Adrenal gland (tissue), 9 donors: ENCODE measurements at regions not wholly inside any gene's neighbourhood (a gene's known extent, or its start where the extent isn't known, plus 50 kb on each side); places are given as distances from the start of the nearest gene placed in this dataset.

Experiments used
- DNase-seq, 7 donors: peaks; one replicate each; pipeline ENCODE4 v3.0.0-alpha.2; 2019 to 2020
- H3K27ac ChIP-seq, 5 donors: fragments of 200-600 bp; sonication (generic) in 4 of 5; 1 replicate in 3 of 5; 2 replicates in 2 of 5; pipeline versions ENCODE4 v1.5.1 to v1.8.0; 2016 to 2020; ENCODE audit warnings: mild to moderate bottlenecking in 1 of 5
- H3K27me3 ChIP-seq: fragments of 200-600 bp; 2 replicates; pipeline ENCODE4 v1.8.0; 2021
- H3K36me3 ChIP-seq, 2 donors: fragments of 200-600 bp; replicated peaks in 1 of 2; 1 replicate in 1 of 2; 2 replicates in 1 of 2; pipeline versions ENCODE4 v1.5.1 to v1.8.0; 2018 to 2022
- H3K4me1 ChIP-seq, 2 donors: fragments of 200-600 bp; replicated peaks in 1 of 2; 1 replicate in 1 of 2; 2 replicates in 1 of 2; pipeline versions ENCODE4 v1.5.1 to v1.8.0; 2018 to 2021
- H3K4me3 ChIP-seq, 4 donors: fragments of 200-600 bp; sonication (generic) in 3 of 4; one replicate each; pipeline ENCODE4 v1.5.1; 2016 to 2018
- H3K9me3 ChIP-seq, 3 donors: fragments of 200-600 bp; sonication (generic) in 1 of 3; replicated peaks in 1 of 3; 1 replicate in 2 of 3; 2 replicates in 1 of 3; pipeline versions ENCODE4 v1.5.1 to v1.8.0; 2016 to 2021
- CTCF ChIP-seq, 6 experiments: fragments of 450-650 bp in 4 of 6; fragments of 200-600 bp in 2 of 6; sonication (generic) in 1 of 6; IDR thresholded peaks; 1 replicate in 5 of 6; 2 replicates in 1 of 6; pipeline versions ENCODE4 v1.5.1 to v1.8.0; 2016 to 2021; ENCODE audit warnings: antibody characterized with exemption in 6 of 6, mild to moderate bottlenecking in 2 of 6, moderate library complexity in 1 of 6
- POLR2A ChIP-seq, 2 donors: fragments of 450-650 bp; IDR thresholded peaks; one replicate each; pipeline ENCODE4 v1.6.1; 2017; ENCODE audit warnings: antibody characterized with exemption in 2 of 2, mild to moderate bottlenecking in 2 of 2, moderate library complexity in 1 of 2
- WGBS, 4 donors: extraction: QIAGEN DNeasy Blood & Tissue Kit in 2 of 4; methylation state at CpG; one replicate each; pipeline versions ENCODE4 v1.1.5 to v1.1.7; 2013 to 2017; 5-methylcytosine and 5-hydroxymethylcytosine counted together
- intact Hi-C, 2 donors: fragments of 100-400 bp; cut with DNase I; formaldehyde crosslinking; loops; one replicate each; pipeline versions ENCODE4 v1.14.1 to v1.15.0; 2022 to 2023
- donor health status: healthy with polysubstance abuse.
- donor health status: Bipolar disorder and iron deficiency.
- donor health status: DM: yes; HTN: yes; CAD: no.
- donor health status: DM: no; HTN: no; CAD: no.
- donor health status: DM: no; HTN: no; CAD: no.

GRCh38 chr9:27787891-27788290 is 214.6 kb upstream of the C9orf72 start:
- no peak for DNase-seq

GRCh38 chr9:27791311-27791710 is 218.0 kb upstream of the C9orf72 start:
- DNase-seq = no peak
- Histone ChIP-seq H3K4me1 (no peaks in the 10 kb centered on the region), H3K27ac (no peak overlapping the region), H3K27me3 (no peaks in the 10 kb centered on the region), H3K36me3 (no peaks in the 10 kb centered on the region), H3K9me3 (no peaks in the 10 kb centered on the region), H3K4me3 (no peak overlapping the region)
- intact Hi-C loops = no loop called here
- 71 to 85% (median 78%) methylated on average over 1 of the region's 1 CpG for WGBS, 4 donors
- TF ChIP-seq CTCF (IDR thresholded peaks at IDR 0.05) (no peak), POLR2A (IDR thresholded peaks at IDR 0.05) (no peak)

More at GRCh38 chr9:27787891-27788290, 214.6 kb upstream of the C9orf72 start:
- intact Hi-C loops = no loop called here
- whole genome bisulfite sequencing, 4 donors = 35 to 54% (median 41%) methylated on average over 2 of the region's 2 CpGs
- H3K27ac ChIP-seq = no peak overlapping the region
- H3K27me3 ChIP-seq = no peaks in the 10 kb centered on the region
- TF ChIP-seq CTCF (IDR thresholded peaks at IDR 0.05) (no peak), POLR2A (IDR thresholded peaks at IDR 0.05) (no peak)
- H3K36me3 ChIP-seq = no peaks in the 10 kb centered on the region
- H3K4me3 ChIP-seq = no peak overlapping the region
- no peaks in the 10 kb centered on the region for H3K9me3 ChIP-seq
- no peaks in the 10 kb centered on the region for H3K4me1 ChIP-seq

- no peak overlapping the region for H3K27ac ChIP-seq
- H3K4me3 ChIP-seq = no peak overlapping the region
- no peak for DNase-seq
- TF ChIP-seq POLR2A (IDR thresholded peaks at IDR 0.05) (no peak), CTCF (IDR thresholded peaks at IDR 0.05) (no peak)
- intact Hi-C loops = no loop called here
- no peaks in the 10 kb centered on the region for H3K4me1 ChIP-seq
- peaks cover 4% of the 10 kb centered on the region for H3K27me3 ChIP-seq
- 42 to 57% (median 52%) methylated on average over 2 of the region's 2 CpGs for WGBS, 4 donors
- H3K36me3 ChIP-seq = no peaks in the 10 kb centered on the region
- H3K9me3 ChIP-seq = no peaks in the 10 kb centered on the region
These were observed 219.8 kb upstream of the C9orf72 start for GRCh38 chr9:27792971-27793689.

- TF ChIP-seq POLR2A (IDR thresholded peaks at IDR 0.05) (no peak), CTCF (IDR thresholded peaks at IDR 0.05) (no peak)
- Histone ChIP-seq H3K4me3 (no peak overlapping the region), H3K4me1 (no peaks in the 10 kb centered on the region), H3K27me3 (peaks cover 4% of the 10 kb centered on the region), H3K27ac (no peak overlapping the region), H3K9me3 (no peaks in the 10 kb centered on the region), H3K36me3 (no peaks in the 10 kb centered on the region)
- 61 to 83% (median 65%) methylated on average over 1 of the region's 1 CpG for WGBS, 4 donors
- DNase-seq = no peak
- intact Hi-C loops = no loop called here
These were observed 226.0 kb upstream of the C9orf72 start for GRCh38 chr9:27799326-27799725.
